Muscle layer of duodenum (tissue), 2 donors: ENCODE measurements at regions not wholly inside any gene's neighbourhood (a gene's known extent, or its start where the extent isn't known, plus 50 kb on each side); places are given as distances from the start of the nearest gene placed in this dataset.
"Not testable (repeated sequence)": the region's sequence is repeated elsewhere in the genome, so short reads cannot be mapped to it uniquely, and the experiment has no call there.

Experiments used
- H3K27ac ChIP-seq: one replicate; pipeline ENCODE4 v1.7.0; 2013; ENCODE audit warnings: mild to moderate bottlenecking, low read length
- H3K27me3 ChIP-seq: one replicate; pipeline ENCODE4 v1.7.0; 2013; ENCODE audit warnings: low read depth, mild to moderate bottlenecking, control low read depth, low read length
- H3K36me3 ChIP-seq, 2 donors: one replicate each; pipeline ENCODE4 v1.7.0; 2013; ENCODE audit warnings: low read length in 2 of 2, control low read depth in 1 of 2, mild to moderate bottlenecking in 1 of 2; ENCODE audit not compliant: insufficient read depth in 2 of 2, control insufficient read depth in 1 of 2
- H3K4me1 ChIP-seq, 2 donors: one replicate each; pipeline ENCODE4 v1.7.0; 2013; ENCODE audit warnings: low read length in 2 of 2, mild to moderate bottlenecking in 2 of 2, control low read depth in 1 of 2, moderate library complexity in 1 of 2; ENCODE audit not compliant: insufficient read depth in 2 of 2, control insufficient read depth in 1 of 2
- H3K4me3 ChIP-seq, 2 donors: one replicate each; pipeline ENCODE4 v1.7.0; 2013; ENCODE audit warnings: low read length in 2 of 2, low read depth in 1 of 2, mild to moderate bottlenecking in 1 of 2
- H3K9me3 ChIP-seq, 2 donors: one replicate each; pipeline ENCODE4 v1.7.0; 2013; ENCODE audit warnings: low read length in 2 of 2, control low read depth in 1 of 2, mild to moderate bottlenecking in 1 of 2; ENCODE audit not compliant: control insufficient read depth in 1 of 2
- donor health status: healthy.

GRCh38 chrX:46198858-46199257, 346.4 kb downstream of the ZNF674 start:
- Histone ChIP-seq H3K9me3 (peaks cover 0 to 7% of the 10 kb centered on the region in 2 donors), H3K27me3 (no peaks in the 10 kb centered on the region), H3K36me3 (no peaks in the 10 kb centered on the region), H3K4me3 (no peak overlapping the region), H3K4me1 (no peaks in the 10 kb centered on the region), H3K27ac (no peak overlapping the region)

DNA sequence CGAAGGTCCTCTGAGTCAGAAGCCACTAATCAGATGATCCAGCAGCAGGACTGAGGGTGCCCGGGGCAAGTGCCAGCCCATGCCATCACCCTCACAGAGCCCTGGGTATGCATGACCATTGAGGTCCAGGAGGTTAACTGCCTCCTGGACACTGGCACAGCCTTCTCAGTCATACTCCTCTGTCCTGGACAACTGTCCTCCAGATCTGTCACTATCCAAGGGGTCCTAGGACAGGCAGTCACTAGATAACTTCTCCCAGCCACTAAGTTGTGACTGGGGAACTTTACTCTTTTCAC, 358.5 kb downstream of the ZNF674 start:
- H3K27me3 ChIP-seq, H3K9me3 ChIP-seq, H3K4me3 ChIP-seq, H3K4me1 ChIP-seq, H3K27ac ChIP-seq, H3K36me3 ChIP-seq: not testable (repeated sequence)

GRCh38 chrX:46185923-46186810, 359.1 kb downstream of the ZNF674 start:
- H3K36me3 ChIP-seq = no peaks in the 10 kb centered on the region

GRCh38 chrX:46184749-46185148, 360.5 kb downstream of the ZNF674 start:
- Histone ChIP-seq H3K36me3 (no peaks in the 10 kb centered on the region), H3K4me1 (no peaks in the 10 kb centered on the region), H3K27me3 (no peaks in the 10 kb centered on the region), H3K27ac (no peak overlapping the region), H3K9me3 (no peaks in the 10 kb centered on the region), H3K4me3 (no peak overlapping the region)

More at GRCh38 chrX:46185923-46186810, 359.1 kb downstream of the ZNF674 start:
- no peaks in the 10 kb centered on the region for H3K9me3 ChIP-seq
- no peak overlapping the region for H3K27ac ChIP-seq
- H3K27me3 ChIP-seq = no peaks in the 10 kb centered on the region
- H3K4me3 ChIP-seq = no peak overlapping the region
- no peaks in the 10 kb centered on the region for H3K4me1 ChIP-seq

DNA sequence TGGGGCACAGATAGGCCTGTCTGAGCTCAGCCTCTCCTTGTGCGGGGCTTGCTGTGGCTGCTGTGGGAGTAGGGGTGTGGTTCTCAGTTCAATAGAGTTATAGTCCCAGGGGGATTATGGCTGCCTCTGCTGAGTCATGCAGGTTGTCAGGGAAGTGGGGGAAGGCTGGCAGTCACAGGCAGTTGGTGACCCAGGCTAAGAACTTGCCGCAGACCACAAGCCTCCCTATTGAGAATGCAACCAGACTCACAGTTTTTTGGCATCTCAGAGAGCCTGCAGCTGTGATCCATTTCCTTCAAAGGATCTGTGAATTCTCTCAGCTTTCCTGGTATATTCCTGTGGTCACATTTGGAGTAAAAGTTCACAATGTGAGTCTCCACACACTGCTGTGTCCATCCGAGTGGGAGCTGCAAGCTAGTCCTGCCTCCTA, 364.9 kb downstream of the ZNF674 start:
- Histone ChIP-seq H3K4me3 (no peak overlapping the region), H3K27ac (no peak overlapping the region), H3K9me3 (no peaks in the 10 kb centered on the region), H3K27me3 (no peaks in the 10 kb centered on the region), H3K4me1 (no peaks in the 10 kb centered on the region), H3K36me3 (no peaks in the 10 kb centered on the region)

GRCh38 chrX:46179748-46180147, 365.5 kb downstream of the ZNF674 start:
- Histone ChIP-seq H3K27me3 (no peaks in the 10 kb centered on the region), H3K4me3 (no peak overlapping the region), H3K27ac (no peak overlapping the region)

DNA sequence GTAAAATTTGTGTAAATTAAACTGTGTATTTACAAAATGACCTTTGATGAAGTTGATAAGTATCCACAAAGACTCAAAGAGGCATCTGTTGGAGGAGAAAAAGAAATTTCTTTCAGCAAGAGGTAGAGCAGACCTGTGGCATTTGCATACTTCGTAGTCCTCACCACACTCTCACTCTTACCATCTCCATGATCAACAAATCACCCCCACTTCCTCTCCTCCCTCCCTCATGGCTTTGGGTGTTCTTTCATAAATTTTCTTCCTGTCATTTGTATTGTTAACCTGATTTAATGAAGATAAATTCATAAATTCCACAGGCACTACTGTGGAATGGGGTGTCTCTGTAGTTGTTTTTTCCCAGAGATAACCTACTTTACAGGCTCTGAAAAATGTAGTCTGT, 366.5 kb downstream of the ZNF674 start:
- no peaks in the 10 kb centered on the region for H3K4me1 ChIP-seq
- no peaks in the 10 kb centered on the region for H3K36me3 ChIP-seq
- H3K9me3 ChIP-seq = no peaks in the 10 kb centered on the region
- H3K4me3 ChIP-seq = no peak overlapping the region
- no peak overlapping the region for H3K27ac ChIP-seq
- no peaks in the 10 kb centered on the region for H3K27me3 ChIP-seq

More at GRCh38 chrX:46179748-46180147, 365.5 kb downstream of the ZNF674 start:
- H3K4me1 ChIP-seq = no peaks in the 10 kb centered on the region
- H3K36me3 ChIP-seq = no peaks in the 10 kb centered on the region
- H3K9me3 ChIP-seq = no peaks in the 10 kb centered on the region

- H3K36me3 ChIP-seq = no peaks in the 10 kb centered on the region
- no peaks in the 10 kb centered on the region for H3K4me1 ChIP-seq
- H3K27ac ChIP-seq = no peak overlapping the region
- H3K27me3 ChIP-seq = no peaks in the 10 kb centered on the region
- no peak overlapping the region for H3K4me3 ChIP-seq
- H3K9me3 ChIP-seq = no peaks in the 10 kb centered on the region
Measured at GRCh38 chrX:46173159-46173558, 372.1 kb downstream of the ZNF674 start.

- H3K4me1 ChIP-seq, H3K27me3 ChIP-seq, H3K36me3 ChIP-seq, H3K4me3 ChIP-seq, H3K9me3 ChIP-seq, H3K27ac ChIP-seq: not testable (repeated sequence)
Measured at GRCh38 chrX:46171457-46171856, 373.8 kb downstream of the ZNF674 start.

DNA sequence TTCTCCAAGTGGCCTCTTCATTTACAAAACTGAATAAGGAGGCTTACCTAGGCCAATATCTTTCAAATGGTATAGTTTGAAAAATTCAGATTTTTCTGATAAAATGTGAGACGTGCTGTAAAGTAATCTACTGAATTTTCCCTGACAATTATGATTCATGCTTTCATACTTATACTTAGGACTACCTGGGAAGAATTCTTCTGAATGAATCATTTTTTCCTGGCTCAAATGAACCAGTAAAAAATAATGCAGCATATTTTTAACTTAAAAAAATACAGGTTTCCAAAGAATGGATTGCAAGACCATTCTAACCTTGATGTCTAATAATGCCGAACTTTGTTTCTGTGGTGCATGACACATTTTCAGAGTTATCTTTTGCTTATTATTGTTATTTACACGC, 375.4 kb downstream of the ZNF674 start:
- Histone ChIP-seq H3K9me3 (no peaks in the 10 kb centered on the region), H3K4me1 (no peaks in the 10 kb centered on the region), H3K4me3 (no peak overlapping the region), H3K27me3 (no peaks in the 10 kb centered on the region), H3K27ac (no peak overlapping the region), H3K36me3 (no peaks in the 10 kb centered on the region)

- H3K9me3 ChIP-seq = no peaks in the 10 kb centered on the region
- H3K4me1 ChIP-seq = no peaks in the 10 kb centered on the region
- no peak overlapping the region for H3K4me3 ChIP-seq
- H3K27me3 ChIP-seq = no peaks in the 10 kb centered on the region
- H3K36me3 ChIP-seq = no peaks in the 10 kb centered on the region
- no peak overlapping the region for H3K27ac ChIP-seq
Measured at GRCh38 chrX:46168254-46168653, 377.0 kb downstream of the ZNF674 start.

- Histone ChIP-seq H3K36me3 (no peaks in the 10 kb centered on the region), H3K4me3 (no peak overlapping the region), H3K9me3 (no peaks in the 10 kb centered on the region), H3K27me3 (no peaks in the 10 kb centered on the region), H3K27ac (no peak overlapping the region), H3K4me1 (no peaks in the 10 kb centered on the region)
Measured at GRCh38 chrX:46165866-46166265, 379.4 kb downstream of the ZNF674 start.
